ENCODE measurements at regions not wholly inside any gene's neighbourhood (a gene's known extent, or its start where the extent isn't known, plus 50 kb on each side); places are given as distances from the start of the nearest gene placed in this dataset.

DNA sequence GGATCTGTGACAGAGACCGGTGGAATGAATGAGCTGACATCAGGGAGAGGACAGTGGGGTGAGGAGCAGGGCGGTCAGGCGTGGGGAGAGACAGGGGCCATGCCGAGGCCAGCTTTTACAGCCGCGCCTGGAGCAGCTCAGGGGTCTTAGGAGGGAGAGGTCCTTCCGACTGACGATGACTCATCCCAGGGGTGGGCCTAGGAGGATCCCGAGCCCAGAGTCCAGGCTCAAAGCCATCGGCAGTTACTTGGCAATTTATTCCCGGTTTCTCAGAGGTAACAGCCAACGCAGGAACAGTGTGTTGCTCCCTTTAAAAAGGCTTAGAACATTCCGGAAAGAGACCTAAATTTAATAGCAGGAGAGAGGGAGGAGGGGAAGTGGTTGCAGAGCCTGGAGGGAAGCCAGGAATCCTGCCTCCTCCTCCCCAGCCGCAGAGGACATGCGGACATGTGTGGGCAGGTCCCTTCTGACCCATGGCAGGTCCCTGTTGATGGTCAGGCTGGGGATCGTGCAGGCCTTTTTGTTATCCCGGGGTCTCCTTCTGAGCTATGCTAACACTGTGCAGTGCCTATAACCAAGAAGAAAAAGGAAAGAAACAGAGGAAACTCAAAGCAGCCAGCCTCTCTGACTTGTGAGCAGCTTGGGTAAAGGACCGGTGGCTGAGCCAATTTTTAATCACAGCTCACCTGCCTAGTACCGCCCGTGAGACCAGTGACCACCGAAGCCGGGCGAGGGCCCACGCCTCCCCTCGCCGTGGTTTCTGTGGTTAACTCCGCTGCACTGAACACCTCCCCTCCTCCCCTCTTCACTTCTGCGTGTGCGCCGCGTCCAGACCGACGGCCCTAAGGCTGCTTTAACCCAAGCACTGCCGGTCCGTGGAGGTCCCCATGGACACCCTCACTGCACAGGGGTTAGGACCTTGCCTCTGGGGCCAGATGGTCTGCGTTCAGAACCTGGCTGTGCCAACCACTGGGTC lies 392.4 kb upstream of the PROK2 start:
- Histone ChIP-seq H3T11ph (ENCODE audit: low read length) (no peak overlapping the region), H3K14ac (ENCODE audit: insufficient read depth, low read length) (peak overlapping the region; percentile 22; the same call in 1 of the 2 replicates), H3K9ac (ENCODE audit: extremely low read depth, insufficient read length, low read length) (no peak overlapping the region), H2BK5ac (ENCODE audit: insufficient read length, low read length) (no peak overlapping the region), H3K23ac (ENCODE audit: insufficient read length, low read depth, low read length) (no peak overlapping the region), H3K18ac (ENCODE audit: insufficient read length, low read depth, low read length) (no peak overlapping the region), H3K27me3 (ENCODE audit: insufficient read depth, low read length) (no peaks in the 10 kb centered on the region), H2BK20ac (ENCODE audit: low read depth, low read length, poor library complexity, severe bottlenecking) (no peak overlapping the region), H2AFZ (ENCODE audit: low read length) (no peak overlapping the region), H3K4ac (ENCODE audit: low read depth, low read length) (no peak overlapping the region), H2BK12ac (ENCODE audit: insufficient read length, low read depth, low read length) (no peak overlapping the region), H3K79me1 (ENCODE audit: insufficient read depth, low read depth, low read length, poor library complexity, severe bottlenecking) (no peaks in the 10 kb centered on the region), H4K8ac (replicated peaks; ENCODE audit: insufficient read length, low read depth, low read length) (no peak overlapping the region), H3K9me3 (ENCODE audit: control insufficient read depth, low read depth, low read length) (no peaks in the 10 kb centered on the region), H3K4me2 (ENCODE audit: insufficient read depth, insufficient read length, low read length) (no peak overlapping the region), H4K5ac (ENCODE audit: insufficient read length, low read depth, low read length) (no peak overlapping the region), H4K91ac (ENCODE audit: insufficient read length, low read depth, low read length) (no peak overlapping the region), H4K20me1 (ENCODE audit: control insufficient read depth, insufficient read depth, insufficient read length) (no peaks in the 10 kb centered on the region), H2BK120ac (ENCODE audit: low read depth, low read length, poor library complexity, severe bottlenecking) (no peak overlapping the region), H2AK5ac (ENCODE audit: insufficient read length, low read length) (no peak overlapping the region), H3K56ac (ENCODE audit: insufficient read length, low read depth, low read length) (no peak overlapping the region), H3K23me2 (ENCODE audit: insufficient read length, low read depth, low read length, poor library complexity, severe bottlenecking) (no peaks in the 10 kb centered on the region), H3K4me1 (ENCODE audit: insufficient read depth, low read length) (no peaks in the 10 kb centered on the region), H3K27ac (ENCODE audit: insufficient read length, low read depth, low read length) (no peak overlapping the region), H3K79me2 (ENCODE audit: insufficient read depth, low read length) (no peaks in the 10 kb centered on the region), H2BK15ac (ENCODE audit: low read depth, low read length) (no peak overlapping the region)
- peaks cover 5 to 7% of the 10 kb centered on the region in 2 experiments for H3K4me1 Mint-ChIP-seq
- H3K4me3 Mint-ChIP-seq, result no peak overlapping the region
- peaks cover 9% of the 10 kb centered on the region for H3K27me3 Mint-ChIP-seq (ENCODE audit: low read depth)
- no CpG with 5 or more reads among the region's 36 CpGs for WGBS (ENCODE audit: extremely low coverage, insufficient read length, low lambda C conversion rate)
- H3K36me3 Mint-ChIP-seq (ENCODE audit: insufficient read depth in 1 of 3, low read depth in 3 of 3), result no peaks in the 10 kb centered on the region
- peak overlapping the region in 1 of 3 experiments; percentile 76; a peak in 2 of 7 replicates for H3K27ac Mint-ChIP-seq
- no peaks in the 10 kb centered on the region for H3K9me3 Mint-ChIP-seq
- TF ChIP-seq, protein P1, sequence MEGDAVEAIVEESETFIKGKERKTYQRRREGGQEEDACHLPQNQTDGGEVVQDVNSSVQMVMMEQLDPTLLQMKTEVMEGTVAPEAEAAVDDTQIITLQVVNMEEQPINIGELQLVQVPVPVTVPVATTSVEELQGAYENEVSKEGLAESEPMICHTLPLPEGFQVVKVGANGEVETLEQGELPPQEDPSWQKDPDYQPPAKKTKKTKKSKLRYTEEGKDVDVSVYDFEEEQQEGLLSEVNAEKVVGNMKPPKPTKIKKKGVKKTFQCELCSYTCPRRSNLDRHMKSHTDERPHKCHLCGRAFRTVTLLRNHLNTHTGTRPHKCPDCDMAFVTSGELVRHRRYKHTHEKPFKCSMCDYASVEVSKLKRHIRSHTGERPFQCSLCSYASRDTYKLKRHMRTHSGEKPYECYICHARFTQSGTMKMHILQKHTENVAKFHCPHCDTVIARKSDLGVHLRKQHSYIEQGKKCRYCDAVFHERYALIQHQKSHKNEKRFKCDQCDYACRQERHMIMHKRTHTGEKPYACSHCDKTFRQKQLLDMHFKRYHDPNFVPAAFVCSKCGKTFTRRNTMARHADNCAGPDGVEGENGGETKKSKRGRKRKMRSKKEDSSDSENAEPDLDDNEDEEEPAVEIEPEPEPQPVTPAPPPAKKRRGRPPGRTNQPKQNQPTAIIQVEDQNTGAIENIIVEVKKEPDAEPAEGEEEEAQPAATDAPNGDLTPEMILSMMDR (conservative IDR thresholded peaks at IDR 0.05), result no peak
- DNase-seq, result no peak

All from H9 (cell line).